ENCODE measurements at regions not wholly inside any gene's neighbourhood (a gene's known extent, or its start where the extent isn't known, plus 50 kb on each side); places are given as distances from the start of the nearest gene placed in this dataset.

DNA sequence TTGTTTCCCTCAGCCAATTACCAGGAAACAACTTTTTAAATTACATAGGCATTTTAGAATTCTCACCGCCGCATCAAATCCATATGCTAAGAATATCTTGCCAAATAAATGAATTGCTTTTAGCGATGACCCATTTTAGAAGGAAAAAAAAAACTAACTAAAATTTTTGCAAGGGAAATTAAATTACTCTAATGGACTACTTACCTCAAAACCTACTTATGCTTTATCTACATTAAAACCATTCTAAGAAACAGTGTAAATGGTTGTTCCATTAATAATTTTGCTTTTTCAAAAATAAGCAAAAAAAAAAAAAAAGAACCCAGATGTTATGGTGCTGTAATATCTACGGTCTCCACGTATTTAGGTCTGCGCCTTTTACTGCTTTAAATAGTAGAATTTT is 73.5 kb upstream of the CCDC150 start:
- no peak for TF ChIP-seq FOS (IDR thresholded peaks at IDR 0.05; ENCODE audit: borderline replicate concordance, insufficient read depth, low read length)
- TF ChIP-seq POLR2A (IDR thresholded peaks at IDR 0.05; ENCODE audit: low read depth, low read length) = no peak
- TF ChIP-seq, protein P1, sequence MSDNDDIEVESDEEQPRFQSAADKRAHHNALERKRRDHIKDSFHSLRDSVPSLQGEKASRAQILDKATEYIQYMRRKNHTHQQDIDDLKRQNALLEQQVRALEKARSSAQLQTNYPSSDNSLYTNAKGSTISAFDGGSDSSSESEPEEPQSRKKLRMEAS (IDR thresholded peaks at IDR 0.05; ENCODE audit: insufficient read depth, insufficient read length) = no peak
- no peak for TF ChIP-seq JUN (IDR thresholded peaks at IDR 0.05; ENCODE audit: borderline replicate concordance, insufficient read depth, insufficient read length, low read depth)
- TF ChIP-seq GATA2 (IDR thresholded peaks at IDR 0.05; ENCODE audit: insufficient read depth, insufficient read length, low read depth, low read length) = no peak
- TF ChIP-seq, protein P2, sequence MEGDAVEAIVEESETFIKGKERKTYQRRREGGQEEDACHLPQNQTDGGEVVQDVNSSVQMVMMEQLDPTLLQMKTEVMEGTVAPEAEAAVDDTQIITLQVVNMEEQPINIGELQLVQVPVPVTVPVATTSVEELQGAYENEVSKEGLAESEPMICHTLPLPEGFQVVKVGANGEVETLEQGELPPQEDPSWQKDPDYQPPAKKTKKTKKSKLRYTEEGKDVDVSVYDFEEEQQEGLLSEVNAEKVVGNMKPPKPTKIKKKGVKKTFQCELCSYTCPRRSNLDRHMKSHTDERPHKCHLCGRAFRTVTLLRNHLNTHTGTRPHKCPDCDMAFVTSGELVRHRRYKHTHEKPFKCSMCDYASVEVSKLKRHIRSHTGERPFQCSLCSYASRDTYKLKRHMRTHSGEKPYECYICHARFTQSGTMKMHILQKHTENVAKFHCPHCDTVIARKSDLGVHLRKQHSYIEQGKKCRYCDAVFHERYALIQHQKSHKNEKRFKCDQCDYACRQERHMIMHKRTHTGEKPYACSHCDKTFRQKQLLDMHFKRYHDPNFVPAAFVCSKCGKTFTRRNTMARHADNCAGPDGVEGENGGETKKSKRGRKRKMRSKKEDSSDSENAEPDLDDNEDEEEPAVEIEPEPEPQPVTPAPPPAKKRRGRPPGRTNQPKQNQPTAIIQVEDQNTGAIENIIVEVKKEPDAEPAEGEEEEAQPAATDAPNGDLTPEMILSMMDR (IDR thresholded peaks at IDR 0.05; ENCODE audit: extremely low read depth in 1 of 2, insufficient read depth in 1 of 2, low read depth in 1 of 2, low read length in 2 of 2) = no peak
- TF ChIP-seq POLR2AphosphoS5 (IDR thresholded peaks at IDR 0.05; ENCODE audit: insufficient read depth, low read depth, low read length) = no peak
- TF ChIP-seq EZH2 (IDR thresholded peaks at IDR 0.05; ENCODE audit: borderline replicate concordance, low read depth, low read length, severe bottlenecking) = no peak
- TF ChIP-seq MYC (IDR thresholded peaks at IDR 0.05; ENCODE audit: low read depth, low read length) = no peak
- H3K79me2 ChIP-seq (ENCODE audit: control insufficient read depth, insufficient read depth, low read length) = no peaks in the 10 kb centered on the region
- intact Hi-C loops (cut with micrococcal nuclease) (no loop called here), dilution Hi-C loops (cut with MboI; ENCODE audit: extremely low pct_ligation_motif_present, low sequenced_read_pairs) (no loop called here)
- no peak overlapping the region for H3K4me2 ChIP-seq (ENCODE audit: insufficient read depth, low read length)
- H3K9me1 ChIP-seq (replicated peaks; ENCODE audit: control insufficient read depth, extremely low read depth, insufficient read depth, low read length) = no peaks in the 10 kb centered on the region
- no peak overlapping the region for H3K27ac ChIP-seq (ENCODE audit: insufficient read depth, low read depth, low read length)
- H4K20me1 ChIP-seq (replicated peaks; ENCODE audit: control insufficient read depth, extremely low read depth, insufficient read depth, low read length) = no peaks in the 10 kb centered on the region
- CTCF ChIA-PET = no interaction called here
- no peak overlapping the region for H3K9ac ChIP-seq (replicated peaks; ENCODE audit: extremely low read depth, insufficient read depth, low read length)
- no TSS peak for BruUV-seq (replicated peaks)
- no peak for FAIRE-seq
- H3K9me3 ChIP-seq (replicated peaks; ENCODE audit: control insufficient read depth, insufficient read depth, low read length) = no peaks in the 10 kb centered on the region
- POLR2A ChIA-PET = no interaction called here
- no peak overlapping the region for H2AFZ ChIP-seq (ENCODE audit: low read depth, low read length)
- no peak for DNase-seq (ENCODE audit: low read depth, low spot score)
- no peaks in the 10 kb centered on the region for H3K4me1 ChIP-seq (ENCODE audit: control insufficient read depth, extremely low read depth, insufficient read depth, low read length)
- no peaks in the 10 kb centered on the region for H3K36me3 ChIP-seq (ENCODE audit: control insufficient read depth in 2 of 2, extremely low read depth in 1 of 2, insufficient read depth in 2 of 2, low read length in 2 of 2)
- H3K4me3 ChIP-seq (replicated peaks in 1 of 3; ENCODE audit: insufficient read depth in 1 of 3, low read depth in 1 of 3, low read length in 3 of 3) = no peak overlapping the region
- peaks cover 1 to 6% of the 10 kb centered on the region in 2 experiments for H3K27me3 ChIP-seq (ENCODE audit: control insufficient read depth in 2 of 2, insufficient read depth in 2 of 2, low read length in 2 of 2)

All from endothelial cell of umbilical vein (primary cell).